ENCODE measurements at regions not wholly inside any gene's neighbourhood (a gene's known extent, or its start where the extent isn't known, plus 50 kb on each side); places are given as distances from the start of the nearest gene placed in this dataset.

- ChIA-PET CTCF (no interaction called here), POLR2A (no interaction called here)
- DNase-seq (ENCODE audit: low read depth, low spot score), result no peak
- TF ChIP-seq CTCF (IDR thresholded peaks at IDR 0.05; ENCODE audit: insufficient read depth, low read length, missing control alignments), result no peak
- no peak overlapping the region for H3K4me3 ChIP-seq (ENCODE audit: low read depth, low read length)
Measured at GRCh38 chr9:96022445-96023051, 147.1 kb downstream of the ERCC6L2 start.

- no peak for DNase-seq (ENCODE audit: low read depth, low spot score)
- POLR2A ChIA-PET, result no interaction called here
- CTCF ChIA-PET, result no interaction called here
- TF ChIP-seq CTCF (IDR thresholded peaks at IDR 0.05; ENCODE audit: insufficient read depth, low read length, missing control alignments), result no peak
- peak overlapping the region; percentile 55 for H3K4me3 ChIP-seq (ENCODE audit: low read depth, low read length)
Measured at GRCh38 chr9:96021551-96022444, 146.3 kb downstream of the ERCC6L2 start.

GRCh38 chr9:96020792-96021550 is 145.5 kb downstream of the ERCC6L2 start:
- no peak for TF ChIP-seq CTCF (IDR thresholded peaks at IDR 0.05; ENCODE audit: insufficient read depth, low read length, missing control alignments)
- no peak for DNase-seq (ENCODE audit: low read depth, low spot score)
- ChIA-PET POLR2A (no interaction called here), CTCF (no interaction called here)
- H3K4me3 ChIP-seq (ENCODE audit: low read depth, low read length), result peak overlapping the region; percentile 55

- ChIA-PET CTCF (no interaction called here), POLR2A (no interaction called here)
- DNase-seq (ENCODE audit: low read depth, low spot score), result no peak
- no peak for TF ChIP-seq CTCF (IDR thresholded peaks at IDR 0.05; ENCODE audit: insufficient read depth, low read length, missing control alignments)
- peak overlapping the region; percentile 55 for H3K4me3 ChIP-seq (ENCODE audit: low read depth, low read length)
Measured at GRCh38 chr9:96020300-96020791, 144.9 kb downstream of the ERCC6L2 start.
